Cardiac septum (tissue), 1 donor: ENCODE measurements at regions not wholly inside any gene's neighbourhood (a gene's known extent, or its start where the extent isn't known, plus 50 kb on each side); places are given as distances from the start of the nearest gene placed in this dataset.

Experiments used
- DNase-seq: peaks from one replicate; pipeline ENCODE4 v3.0.0-alpha.2; 2020; ENCODE audit warnings: low spot score
- intact Hi-C: fragments of 100-400 bp; cut with DNase I; formaldehyde crosslinking; loops from one replicate; pipeline ENCODE4 v1.14.0; 2022
- donor health status: DM: no; HTN: no; CAD: no.

DNA sequence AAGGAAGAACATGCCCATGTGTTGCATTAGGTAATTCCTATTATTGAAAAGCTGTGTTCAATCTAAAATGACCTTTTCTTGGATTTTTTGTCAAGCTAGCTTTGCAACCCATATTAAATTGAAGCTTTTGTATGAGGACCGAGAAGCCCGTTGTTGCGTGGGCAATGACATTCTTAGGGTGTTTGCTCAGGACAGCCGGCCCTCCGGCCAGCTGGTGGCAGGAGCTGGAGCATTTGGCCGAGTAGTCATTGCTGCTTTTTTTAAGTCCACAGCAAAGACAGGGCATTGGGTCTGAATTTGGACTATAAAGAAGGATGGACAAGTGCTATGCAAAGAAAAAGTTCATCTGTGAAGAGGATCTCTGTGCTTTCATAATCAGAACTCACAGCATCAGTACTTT lies 365.8 kb downstream of the SAMD5 start:
- intact Hi-C loops = no loop called here
- no peak for DNase-seq

DNA sequence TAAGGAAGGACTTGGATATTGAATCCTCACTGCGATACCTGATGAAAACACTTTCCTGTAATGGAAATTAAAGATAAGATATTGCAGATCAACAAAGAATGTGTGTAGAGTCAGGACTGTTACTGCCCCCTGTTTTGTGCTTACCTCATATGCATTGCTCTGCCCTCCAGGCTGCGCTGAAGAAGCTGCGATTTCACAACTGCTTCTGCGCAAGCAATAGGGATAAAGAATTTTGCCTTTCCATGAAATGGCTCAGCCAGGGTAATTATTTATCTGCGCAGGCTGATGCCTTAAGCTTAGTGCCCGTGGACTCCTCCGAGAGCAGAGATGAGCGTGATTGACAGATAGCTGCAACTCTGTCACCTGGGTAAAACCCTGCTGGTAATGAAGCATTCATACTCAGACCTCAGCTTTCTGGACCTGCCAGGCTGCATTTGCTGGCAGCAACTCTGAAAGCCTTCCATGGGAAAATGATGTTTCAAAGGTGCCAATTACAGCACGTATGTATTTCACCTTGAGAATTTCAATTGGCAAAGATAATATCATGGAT lies 370.6 kb downstream of the SAMD5 start:
- intact Hi-C loops = no loop called here
- DNase-seq = no peak

DNA sequence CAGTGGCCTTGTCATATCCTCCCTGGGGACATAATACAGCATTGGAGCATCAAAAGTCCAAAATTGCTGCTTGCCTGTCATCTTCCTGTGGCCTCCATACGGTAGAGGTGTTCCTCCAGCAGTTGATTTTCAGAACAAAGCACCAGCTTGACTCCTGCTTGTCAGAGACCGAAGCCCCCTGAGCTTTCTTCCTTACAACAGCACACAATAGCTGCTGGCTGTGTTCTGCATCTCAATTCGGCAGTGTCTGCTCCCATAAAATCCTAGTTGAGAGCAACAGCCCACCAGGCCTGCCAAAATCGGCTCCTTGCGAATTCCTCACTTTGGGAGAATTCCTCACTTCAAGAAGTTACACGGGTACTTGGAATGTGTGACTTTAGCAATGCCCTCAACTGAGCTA lies 372.9 kb downstream of the SAMD5 start:
- intact Hi-C loops = no loop called here
- no peak for DNase-seq

DNA sequence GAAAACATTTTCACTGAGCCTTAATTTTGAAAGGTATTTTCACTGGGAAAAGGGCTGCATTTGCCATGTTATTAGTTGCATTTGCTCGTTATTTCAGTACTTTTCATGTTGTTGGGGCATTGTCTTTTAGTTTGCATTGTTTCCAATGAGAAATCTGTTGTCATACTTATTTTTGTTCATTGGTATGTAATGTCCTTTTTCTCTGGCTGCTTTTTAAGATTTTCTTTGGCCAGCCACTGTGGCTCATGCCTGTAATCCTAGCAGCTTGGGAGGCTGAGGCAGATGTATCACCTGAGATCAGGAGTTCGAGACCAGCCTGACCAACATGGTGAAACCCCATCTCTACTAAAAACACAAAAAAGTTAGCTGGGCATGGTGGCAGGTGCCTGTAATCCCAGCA lies 379.9 kb downstream of the SAMD5 start:
- no peak for DNase-seq
- intact Hi-C loops = no loop called here

DNA sequence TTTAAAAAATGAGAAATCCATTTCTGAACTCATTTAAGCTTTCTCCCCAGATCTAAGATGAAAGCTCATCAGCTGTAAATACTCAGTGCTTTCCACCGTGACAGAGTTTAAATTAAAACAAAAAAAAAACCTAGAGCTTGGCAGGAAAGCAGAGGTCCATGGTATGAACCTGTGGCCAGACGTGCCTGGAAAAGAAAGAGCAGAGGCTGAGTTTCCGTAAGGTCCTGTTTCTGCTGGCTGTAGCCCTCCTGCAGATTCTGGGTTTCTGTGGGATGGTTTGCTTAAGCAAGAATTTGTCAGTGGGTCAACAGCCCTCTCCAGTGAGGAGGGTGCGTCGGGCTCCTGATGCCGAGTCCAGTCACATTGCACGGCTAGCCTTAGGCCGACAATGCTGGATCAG lies 383.2 kb downstream of the SAMD5 start:
- intact Hi-C loops = no loop called here

DNA sequence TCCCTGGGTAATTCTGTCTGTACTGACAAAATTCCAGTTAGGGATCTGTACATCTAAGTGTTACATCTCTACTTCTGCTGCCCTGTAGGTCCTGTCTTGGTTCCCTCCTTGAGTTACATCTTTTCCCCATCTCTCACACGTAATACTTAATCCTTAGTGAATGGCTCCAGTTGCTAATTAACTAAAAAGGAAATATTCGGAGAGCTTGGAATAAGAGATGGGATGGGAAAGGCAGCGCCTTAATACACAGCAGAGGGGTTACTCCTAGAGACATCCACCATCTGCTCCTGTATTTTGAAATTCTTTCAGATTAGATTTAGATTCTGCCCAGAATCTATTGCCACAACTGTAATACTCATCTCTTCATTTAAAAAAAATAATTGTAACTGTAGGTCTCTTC lies 384.0 kb downstream of the SAMD5 start:
- intact Hi-C loops = no loop called here
- no peak for DNase-seq

More for the DNA sequence above, 383.2 kb downstream of the SAMD5 start:
- DNase-seq = no peak

DNA sequence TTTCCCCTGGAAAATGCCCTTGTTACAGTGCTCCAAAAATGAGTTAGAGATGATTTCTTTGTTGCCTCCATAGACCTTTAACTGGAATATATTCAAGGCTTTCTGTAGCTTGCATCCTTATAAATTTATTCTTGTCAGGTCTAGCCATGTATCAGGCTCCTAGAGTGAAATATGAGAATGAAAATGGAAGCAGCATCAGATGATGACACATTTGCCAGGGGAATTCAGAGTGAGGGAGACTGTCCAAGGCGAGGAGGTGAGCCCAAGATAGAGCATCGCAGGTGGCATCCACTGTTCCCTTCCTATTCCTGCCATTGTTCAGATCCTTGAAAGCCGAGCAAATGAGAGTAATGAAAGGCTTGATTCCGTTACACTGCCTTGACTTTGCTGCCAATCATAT lies 386.8 kb downstream of the SAMD5 start:
- intact Hi-C loops = no loop called here
- no peak for DNase-seq

DNA sequence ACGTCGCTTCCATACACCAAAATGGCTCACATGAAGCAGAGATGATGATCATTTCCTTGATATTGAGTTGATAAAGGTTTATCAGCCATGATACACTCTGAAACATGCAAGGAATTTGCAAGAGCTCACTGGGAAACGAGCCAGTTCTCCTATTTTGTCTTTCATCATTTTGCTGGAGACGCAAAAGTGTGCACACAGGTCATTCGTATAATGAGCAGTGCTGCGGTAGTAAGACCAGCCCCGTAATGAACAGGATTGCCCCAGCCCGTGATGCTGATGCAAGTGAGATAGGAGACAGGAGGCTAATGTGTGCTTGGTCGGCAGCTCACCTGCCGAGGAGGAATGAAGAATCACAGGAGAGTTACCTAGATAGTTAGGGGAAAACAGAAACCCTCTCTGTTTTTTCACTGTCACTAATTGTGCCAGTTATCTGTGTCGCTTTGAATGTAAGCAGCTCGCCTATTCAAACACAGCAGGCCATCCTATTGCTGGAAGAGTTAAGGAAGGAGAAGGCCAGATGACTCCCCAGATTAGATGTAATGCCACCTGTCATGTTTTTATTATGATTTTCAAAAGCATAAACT lies 391.8 kb downstream of the SAMD5 start:
- intact Hi-C loops = no loop called here
- no peak for DNase-seq

DNA sequence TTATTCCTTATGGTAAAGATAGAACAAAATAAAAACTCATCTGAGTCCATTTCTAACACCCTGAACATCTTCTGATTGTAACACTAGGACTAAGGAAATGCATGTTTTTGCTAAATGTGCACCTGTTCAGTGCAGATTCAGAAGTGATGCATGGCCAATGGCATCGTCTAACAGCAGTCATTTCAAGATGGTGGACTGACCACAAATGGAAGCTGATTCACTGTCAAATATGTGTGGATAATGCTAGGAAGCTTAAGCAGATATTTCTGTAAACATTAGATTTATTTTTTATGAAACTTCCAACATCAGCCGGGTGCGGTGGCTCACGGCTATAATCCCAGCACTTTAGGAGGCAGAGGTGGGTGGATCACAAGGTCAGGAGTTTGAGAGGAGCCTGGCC lies 394.8 kb downstream of the SAMD5 start:
- DNase-seq = no peak
- intact Hi-C loops = no loop called here

DNA sequence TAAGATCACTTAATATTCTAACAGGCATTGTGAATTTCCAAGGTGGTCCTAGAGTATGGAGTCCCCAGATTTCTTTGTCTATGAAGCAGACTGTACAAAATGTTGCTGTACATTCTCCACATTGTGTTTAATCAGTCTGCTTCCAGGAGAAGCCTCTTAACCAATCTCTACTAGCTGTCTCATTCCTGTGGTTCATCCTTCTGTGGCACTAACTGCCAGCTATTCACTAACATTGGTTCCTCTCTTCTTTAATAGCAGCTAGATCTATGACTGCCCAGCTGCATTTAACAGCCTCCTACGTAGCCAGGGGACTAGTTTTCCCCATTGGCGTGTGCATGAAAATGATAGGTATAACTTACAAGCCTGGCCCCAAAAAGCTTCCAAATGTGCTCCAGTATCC lies 395.4 kb downstream of the SAMD5 start:
- intact Hi-C loops = no loop called here
- DNase-seq = no peak

DNA sequence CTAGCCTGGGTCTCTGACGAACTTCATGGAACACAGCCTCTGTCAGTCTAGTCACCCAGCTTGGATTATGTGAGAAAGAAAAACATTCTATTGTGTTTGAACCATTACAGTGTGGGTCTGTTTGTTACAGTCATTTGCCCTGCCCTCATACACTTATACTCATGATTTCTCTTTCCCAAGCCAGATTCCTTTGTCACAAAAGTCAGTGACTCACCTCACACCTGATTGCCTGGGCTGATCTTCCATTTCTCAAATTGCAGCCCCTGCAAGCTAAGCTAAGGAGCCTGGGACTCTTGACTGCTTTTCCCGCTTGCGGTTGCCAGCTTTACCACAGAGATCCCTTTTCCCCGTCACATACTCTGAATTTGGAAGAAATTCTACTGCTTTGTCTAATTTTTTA lies 395.9 kb downstream of the SAMD5 start:
- DNase-seq = no peak
- intact Hi-C loops = no loop called here

DNA sequence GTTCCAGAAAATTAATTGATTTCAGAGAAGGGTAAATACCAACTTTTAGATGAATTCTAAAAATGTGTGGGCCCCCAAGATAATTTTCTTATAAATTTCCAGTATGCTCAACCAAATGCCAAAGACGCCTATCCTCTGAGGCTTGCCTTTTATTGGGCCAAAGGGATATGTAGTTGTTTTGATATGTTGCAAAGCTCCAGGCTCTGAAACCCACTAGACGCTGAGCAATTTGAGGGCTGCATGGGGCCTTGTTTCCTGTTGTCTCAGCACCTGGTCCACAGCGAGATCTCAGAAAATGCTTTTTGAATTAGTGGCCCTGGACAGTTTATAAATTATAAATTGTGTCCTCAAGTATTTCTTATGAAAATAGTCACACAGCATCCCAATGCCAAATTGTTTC lies 397.2 kb downstream of the SAMD5 start:
- DNase-seq = no peak
- intact Hi-C loops = no loop called here

DNA sequence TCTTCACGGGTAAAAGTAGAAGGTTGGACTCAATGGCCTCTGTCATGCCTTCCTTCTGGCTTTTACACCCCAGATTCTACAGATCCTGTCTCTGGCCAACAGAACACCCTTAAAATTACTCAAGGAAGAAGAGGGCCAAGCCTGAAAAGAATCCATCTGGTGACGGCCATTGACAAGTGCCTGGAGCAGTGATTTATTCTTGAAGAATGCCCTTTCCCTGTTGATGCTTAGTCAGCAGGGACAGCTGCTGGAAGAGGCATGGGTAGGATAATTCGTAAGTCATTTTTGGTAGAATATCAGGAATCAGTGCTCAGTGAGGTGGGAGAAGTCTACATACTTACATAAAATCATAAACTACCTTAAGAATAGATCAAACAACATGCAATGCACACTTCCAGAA lies 397.9 kb downstream of the SAMD5 start:
- intact Hi-C loops = no loop called here
- no peak for DNase-seq

DNA sequence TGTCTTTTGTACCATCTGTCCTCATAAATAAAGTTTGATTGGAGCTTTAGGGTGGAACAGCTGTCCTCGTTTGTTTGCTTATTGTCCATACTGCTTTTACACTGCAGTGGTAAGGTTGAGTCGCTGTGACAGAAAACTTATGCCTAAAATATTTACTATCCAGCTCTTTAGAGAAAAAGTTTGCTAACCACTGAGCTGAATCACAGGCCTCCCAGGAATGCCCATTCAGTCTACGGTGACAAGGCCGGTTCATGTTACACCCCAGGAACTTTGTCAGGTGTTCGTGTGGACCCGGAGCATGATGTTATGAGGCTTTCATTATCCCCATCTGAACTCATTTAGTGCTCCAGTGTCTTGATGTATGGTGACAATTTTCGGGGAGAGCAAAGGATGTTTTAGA lies 401.1 kb downstream of the SAMD5 start:
- intact Hi-C loops = no loop called here

DNA sequence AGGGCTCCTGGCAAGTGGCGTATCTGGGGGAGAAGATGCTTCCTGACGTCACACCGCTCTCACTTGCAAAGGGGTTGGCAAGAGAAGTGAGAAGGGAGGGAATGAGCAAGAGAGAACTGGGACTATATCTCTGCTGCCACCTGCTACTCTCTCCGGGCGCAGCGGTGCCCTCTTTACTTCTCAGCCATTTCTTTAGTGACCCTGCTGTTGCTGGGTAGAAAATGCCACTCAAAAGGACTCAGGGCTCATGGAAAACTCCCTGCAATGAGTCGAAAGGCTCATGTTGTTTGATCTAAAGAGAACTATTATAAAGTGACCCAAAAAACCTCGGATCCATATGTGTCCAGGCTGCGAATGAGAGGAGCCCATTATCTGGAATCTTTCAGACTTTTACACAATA lies 401.8 kb downstream of the SAMD5 start:
- intact Hi-C loops = no loop called here
- no peak for DNase-seq

More for the DNA sequence above, 401.1 kb downstream of the SAMD5 start:
- no peak for DNase-seq

DNA sequence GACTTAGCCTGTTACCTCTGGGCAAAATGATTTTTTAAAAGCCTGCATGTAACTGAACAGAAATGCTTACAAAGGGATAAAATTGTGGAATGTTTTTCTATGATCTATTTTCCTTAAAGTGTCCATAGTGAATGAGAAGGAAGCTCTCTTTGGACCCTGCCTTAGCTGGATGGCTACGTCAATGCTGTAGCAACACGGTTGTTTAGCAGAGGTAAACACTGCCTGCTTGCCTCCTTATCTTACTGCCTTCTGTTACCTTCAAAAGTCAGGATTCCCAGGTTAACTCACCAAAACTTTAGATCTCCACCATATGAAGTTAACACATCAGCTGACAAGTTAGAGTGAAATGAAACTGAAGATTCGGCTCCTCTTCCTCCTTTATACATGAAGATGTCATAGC lies 402.6 kb downstream of the SAMD5 start:
- DNase-seq = no peak
- intact Hi-C loops = no loop called here

DNA sequence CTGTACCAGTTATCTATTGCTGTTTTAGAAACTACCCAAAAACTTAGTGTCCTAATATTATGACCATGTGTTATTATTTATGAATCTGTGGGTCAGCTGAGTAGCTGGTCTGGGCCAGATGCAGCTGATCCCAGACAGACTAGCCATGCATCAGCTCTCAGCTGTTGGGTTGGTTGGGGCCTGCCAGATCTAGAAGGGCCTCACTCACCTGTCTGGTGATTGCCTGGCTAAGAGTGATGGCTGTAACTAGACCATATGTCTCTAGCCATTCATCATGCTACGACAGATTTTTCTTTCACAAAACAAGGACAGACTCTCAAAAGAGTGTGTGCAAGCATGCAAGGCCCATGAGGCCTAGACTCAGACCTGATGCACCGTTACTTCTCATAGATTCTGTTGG lies 403.2 kb downstream of the SAMD5 start:
- intact Hi-C loops = no loop called here
- no peak for DNase-seq

DNA sequence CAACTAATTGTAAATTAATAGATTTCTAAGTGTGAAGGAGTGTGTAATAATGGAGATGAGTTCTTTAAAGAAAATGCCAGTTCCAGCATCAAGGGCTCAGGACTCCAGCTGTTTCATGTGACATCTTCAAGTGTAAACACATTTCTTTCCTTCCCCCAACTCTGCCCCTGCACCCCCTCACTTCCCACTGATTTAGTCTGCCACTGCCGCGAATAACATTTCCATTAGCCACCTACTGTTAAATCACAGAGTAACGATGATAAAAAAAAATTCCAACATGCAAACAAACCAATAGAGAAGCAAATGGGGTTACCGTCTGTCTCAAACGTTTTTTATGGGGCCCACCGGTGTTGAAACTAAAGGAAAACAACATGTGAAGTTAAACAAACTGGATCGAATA lies 414.3 kb downstream of the SAMD5 start:
- no peak for DNase-seq
- intact Hi-C loops = no loop called here

DNA sequence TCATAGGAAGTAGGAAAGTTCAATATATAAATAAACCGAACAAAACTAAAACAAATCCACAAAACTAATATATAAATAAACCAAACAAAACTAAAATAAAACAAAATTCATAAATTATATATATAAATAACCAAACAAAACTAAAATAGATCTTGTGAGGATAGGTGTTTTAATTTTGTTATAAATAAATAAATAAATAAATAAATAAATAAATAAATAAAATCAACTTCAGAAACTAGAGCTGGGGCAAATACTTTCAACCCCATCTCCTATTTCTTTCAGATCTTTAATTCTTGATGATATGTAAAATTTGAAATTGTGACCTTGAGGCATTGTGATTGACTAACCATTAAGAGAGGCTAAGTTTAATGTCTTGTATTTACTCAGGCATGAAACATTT lies 416.1 kb downstream of the SAMD5 start:
- DNase-seq = no peak
- intact Hi-C loops = no loop called here

DNA sequence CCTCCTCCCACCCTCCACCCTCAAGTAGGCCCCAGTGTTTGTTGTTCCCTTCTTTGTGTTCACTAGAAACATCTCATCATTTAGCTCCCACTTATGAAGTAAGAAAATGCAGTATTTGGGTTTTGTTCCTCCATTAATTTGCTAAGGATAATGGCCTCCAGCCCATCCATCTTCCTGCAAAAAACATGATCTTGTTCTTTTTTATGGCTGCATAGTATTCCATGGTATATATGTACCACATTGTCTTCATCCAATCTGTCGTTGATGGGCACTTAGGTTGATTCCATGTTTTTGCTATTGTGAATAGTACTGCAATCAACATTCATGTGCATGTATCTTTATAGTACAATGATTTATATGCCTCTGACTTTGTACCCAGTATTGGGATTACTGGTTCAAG lies 416.8 kb upstream of the SASH1 start:
- intact Hi-C loops = no loop called here
- DNase-seq = no peak

DNA sequence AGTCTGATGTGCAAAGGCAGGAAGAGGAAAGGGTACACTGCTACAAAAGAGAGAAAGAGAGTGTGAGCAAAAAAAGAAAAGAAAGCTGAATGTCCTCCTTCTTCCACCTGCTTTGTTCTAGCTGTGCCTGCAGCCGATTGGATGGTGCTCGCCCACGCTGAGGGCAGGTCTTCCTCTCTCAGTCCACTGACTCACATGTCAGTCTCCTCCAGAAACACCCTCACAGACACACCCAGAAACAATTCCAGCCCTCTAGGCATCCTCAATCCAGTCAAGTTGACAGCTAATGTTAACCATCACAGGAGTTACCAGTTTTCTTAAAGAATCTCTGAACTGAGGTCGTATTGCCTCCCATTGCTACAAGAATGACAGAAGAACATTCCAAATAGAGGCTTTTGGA lies 411.9 kb upstream of the SASH1 start:
- intact Hi-C loops = no loop called here
- DNase-seq = no peak

DNA sequence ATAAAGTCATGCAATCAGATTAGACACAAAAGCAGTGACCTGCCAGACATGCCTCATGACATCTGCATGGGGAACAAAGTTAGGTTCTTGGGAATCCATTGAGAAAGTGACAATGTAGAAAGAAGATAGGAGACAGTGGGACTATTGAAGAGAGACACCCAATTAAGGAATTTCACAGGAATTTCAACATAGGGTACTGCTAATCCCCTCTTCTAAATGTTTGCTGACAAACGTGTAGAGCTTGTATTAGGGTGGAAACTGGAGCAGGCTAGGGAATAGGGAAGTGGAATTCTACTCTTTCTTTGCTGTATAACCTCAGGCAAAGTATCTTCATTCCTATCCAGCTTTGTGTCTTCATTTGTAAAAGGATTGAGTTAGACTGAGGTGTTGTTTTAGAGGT lies 409.4 kb upstream of the SASH1 start:
- intact Hi-C loops = no loop called here
- DNase-seq = no peak
